ENCODE measurements at regions not wholly inside any gene's neighbourhood (a gene's known extent, or its start where the extent isn't known, plus 50 kb on each side); places are given as distances from the start of the nearest gene placed in this dataset.

DNA sequence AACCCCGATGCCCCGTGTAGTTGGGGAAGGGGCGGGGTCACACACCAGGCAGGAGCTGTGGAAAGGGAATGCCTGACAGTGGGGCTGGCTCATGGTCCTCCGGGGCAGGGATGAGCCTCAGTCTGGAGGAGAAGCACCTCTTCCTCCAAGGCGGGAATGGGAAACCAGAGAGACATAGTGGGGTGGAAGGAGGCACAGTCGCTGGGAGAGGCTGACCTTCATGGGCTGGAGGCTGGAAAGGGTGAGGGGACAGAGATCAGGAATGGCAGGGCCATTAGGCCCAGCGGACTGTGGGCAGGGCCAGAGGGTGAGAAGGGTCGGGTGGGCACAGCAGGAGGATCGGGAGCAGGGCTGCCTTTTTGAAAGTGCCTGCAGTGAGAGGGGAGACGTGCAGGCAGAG, 65.8 kb upstream of the LINGO1 start:
- DNase-seq: no peak

DNA sequence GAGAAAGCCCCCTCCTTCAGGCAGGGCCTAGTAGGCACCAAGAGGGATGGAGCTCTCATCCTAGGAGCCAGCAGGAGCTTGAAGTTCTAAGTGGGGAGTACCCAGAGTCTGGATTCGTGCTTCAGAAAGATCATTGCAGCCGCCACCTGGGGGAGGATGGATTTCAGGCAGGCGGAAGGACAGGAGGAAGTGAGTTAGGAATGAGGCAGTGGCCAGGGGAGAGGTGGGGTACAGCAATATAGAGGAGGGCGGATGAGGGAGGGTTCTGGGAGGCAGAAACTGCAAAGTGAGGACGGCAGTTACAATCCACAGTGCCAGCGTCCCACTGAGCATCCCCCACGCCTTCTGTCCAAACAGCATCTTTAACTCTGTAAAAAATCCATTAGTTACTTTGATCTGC, 65.2 kb upstream of the LINGO1 start:
- no peak for DNase-seq

DNA sequence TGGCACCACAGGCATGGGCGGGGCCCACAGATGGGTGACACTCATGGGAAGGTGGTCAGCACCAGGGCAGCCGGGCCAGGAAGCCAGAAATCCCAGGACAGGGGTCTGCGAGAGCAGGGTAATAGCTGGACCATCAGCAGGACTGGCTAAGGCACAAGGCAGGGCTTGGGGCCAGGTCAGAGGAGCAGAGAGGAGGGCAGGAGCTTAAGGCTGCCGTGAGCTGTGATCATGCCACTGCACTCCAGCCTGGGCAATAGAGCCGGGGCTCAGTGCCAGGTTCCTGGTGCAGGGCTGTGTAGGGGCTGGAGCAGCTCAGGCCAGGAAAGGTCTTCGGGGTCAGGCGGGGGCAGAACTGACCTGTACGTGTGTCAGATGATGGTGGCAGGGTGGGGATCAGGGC, 64.2 kb upstream of the LINGO1 start:
- DNase-seq: no peak

DNA sequence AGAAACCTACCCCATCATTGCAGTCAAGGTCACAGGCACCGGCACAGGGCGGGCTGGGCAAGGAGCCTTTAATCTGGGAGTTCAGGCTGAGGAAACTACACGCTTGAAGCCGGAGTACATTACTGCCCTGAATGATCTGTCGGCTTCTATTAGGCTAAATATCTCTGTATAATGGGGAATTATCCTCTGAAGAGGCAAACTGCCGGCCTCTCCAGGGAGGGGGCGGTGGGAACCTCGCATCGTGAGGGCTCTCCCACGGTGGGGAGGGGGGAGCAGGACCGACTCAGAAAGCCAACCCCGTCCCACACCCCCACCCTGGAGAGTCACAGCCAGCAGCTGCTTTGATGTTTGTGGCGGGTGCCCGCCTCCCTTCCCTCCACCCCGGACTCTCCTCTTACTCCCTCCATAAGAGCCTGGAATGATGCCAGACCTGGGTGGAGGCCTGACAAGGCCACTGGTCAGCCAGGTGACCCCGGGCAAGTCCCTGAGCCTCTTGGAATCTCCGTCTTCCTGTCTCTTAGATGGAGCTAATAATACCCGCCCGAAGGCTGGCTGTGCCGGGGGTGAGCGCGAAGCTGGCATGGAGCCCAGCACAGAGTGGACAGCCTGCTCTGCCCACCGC, 63.4 kb upstream of the LINGO1 start:
- DNase-seq: peak; percentile 67

DNA sequence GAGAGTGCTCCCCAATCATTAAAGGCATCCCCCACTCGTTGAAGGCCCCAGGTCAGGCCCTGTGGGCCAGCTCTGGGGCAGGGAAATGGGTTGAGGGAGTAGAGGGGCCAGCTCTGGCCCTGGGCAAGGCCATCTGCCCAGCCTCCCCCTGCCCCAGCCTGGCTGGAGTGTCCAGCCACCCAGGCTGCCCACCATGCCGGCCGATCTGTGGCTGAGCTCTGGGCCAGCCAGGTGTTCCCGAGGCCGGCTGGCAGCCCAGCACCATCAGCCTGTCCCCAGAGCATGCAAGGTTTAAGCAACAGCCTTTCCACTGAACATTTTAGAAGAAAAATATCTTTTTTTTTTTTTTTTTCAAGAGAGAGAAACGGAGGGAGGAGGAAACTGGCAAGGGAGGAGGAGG, 62.8 kb upstream of the LINGO1 start:
- DNase-seq: no peak

DNA sequence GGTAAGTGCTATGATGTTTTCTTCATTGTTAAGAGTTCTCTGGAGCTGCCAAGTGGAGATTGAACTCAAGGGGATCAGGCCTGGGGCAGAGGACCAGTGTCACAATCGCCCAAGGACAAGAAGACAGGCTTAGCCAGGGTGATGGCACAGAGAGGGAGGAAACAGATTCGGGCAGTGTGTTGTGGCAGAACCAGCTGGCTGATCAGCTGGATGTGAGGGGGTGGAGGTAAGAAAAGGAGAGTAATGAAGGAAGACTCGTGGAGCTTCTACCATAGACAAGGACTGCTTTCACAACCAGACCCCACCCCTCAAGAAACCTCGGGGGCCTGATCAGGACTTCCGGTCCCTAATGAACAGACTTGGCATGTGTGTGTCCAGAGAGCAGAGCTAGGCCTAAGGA, 60.9 kb upstream of the LINGO1 start:
- DNase-seq: no peak

DNA sequence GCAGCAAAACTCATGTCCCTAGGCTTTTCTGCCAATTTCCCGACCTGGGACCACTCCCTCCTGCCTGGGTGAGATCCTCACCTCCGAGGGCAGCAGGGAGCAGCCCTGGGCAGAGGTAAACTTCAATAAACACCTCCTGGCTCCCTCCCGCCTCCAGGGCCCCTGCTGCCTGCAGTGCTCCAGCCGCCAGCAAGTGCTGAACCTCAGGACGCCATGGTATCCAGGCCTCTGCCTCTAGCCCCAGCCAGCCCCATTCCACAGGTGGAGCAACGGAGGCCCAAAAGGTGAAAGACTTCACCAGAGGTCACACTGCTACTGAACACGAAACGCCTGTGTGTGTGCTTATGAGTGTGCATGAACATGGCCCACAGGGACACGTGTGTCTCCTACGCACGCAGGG, 59.9 kb upstream of the LINGO1 start:
- DNase-seq: no peak

DNA sequence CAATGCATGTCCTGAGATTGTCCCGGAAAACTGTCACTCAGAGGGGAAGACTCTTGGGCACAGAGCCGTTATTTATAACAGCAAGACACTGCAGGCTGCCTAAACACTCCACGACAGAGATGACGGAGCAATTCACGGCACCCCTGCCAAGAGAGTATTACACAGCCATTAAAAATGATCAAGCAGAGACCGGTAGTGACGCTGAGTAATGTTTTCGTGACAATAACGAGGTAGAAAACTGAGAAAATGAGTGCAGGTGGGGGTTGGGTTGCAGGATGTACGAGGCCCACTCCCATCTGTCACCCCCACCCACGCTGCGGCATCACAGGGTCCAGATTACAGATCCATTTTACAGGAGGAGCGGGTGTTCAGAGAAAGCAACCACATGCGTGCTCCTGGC, 58.9 kb upstream of the LINGO1 start:
- no peak for DNase-seq

DNA sequence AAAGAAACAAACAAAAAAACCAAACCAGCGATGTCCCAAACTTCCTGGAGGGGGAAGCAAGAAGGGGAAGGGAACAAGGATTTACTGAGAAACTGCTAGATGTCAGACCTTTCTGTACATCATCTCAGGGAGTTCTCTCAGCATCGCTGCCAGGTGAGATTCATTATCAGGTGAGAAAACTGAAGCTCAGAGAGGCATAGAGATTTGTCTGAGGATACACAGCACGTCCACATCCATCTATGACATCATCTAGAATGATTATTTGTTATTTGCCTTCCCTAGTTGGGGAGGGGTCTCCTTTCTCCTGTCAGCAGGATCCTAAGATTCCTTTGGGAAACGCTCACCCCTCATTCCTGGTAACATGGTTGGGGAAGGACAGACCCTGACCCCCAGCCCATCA, 57.1 kb upstream of the LINGO1 start:
- no peak for DNase-seq

DNA sequence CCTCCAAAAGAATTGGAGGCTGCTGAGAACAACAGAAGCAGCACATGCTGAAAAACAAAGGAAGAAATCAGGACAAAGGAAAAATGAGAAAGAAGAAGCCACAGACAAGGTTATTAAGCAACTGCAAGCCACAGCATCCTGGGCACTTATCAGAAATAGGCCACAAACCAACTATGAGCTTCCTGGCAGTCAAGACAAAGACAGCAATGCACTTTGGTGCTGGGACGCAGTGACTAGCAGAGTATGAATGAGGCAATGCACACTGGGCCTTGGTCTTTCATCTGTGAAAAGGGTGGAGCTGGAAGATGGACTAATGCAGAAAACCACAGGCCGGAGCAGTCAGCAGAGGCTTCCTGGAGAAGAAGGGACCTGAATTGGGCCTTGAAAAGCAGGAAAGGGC, 56.0 kb upstream of the LINGO1 start:
- DNase-seq: no peak

DNA sequence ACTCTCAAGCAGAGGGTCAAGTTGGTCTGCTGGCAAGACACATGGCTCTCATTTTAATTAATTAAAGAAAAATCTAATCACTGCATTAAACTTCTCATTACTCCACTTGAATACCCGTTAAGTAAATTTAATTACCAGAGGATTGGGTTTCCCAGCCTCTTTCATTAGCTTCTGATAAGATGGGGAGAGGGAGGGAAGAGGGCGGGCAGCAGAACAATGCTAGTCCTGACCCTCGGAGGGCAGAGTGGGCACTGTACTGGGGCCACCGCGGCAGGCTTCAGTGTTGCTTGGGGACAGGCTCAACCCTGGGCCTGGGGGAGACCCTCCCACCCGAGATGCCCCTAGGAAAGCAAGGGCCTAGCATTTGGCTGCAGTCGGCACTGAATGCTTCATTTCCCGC, 55.6 kb upstream of the LINGO1 start:
- peak; percentile 62 for DNase-seq

DNA sequence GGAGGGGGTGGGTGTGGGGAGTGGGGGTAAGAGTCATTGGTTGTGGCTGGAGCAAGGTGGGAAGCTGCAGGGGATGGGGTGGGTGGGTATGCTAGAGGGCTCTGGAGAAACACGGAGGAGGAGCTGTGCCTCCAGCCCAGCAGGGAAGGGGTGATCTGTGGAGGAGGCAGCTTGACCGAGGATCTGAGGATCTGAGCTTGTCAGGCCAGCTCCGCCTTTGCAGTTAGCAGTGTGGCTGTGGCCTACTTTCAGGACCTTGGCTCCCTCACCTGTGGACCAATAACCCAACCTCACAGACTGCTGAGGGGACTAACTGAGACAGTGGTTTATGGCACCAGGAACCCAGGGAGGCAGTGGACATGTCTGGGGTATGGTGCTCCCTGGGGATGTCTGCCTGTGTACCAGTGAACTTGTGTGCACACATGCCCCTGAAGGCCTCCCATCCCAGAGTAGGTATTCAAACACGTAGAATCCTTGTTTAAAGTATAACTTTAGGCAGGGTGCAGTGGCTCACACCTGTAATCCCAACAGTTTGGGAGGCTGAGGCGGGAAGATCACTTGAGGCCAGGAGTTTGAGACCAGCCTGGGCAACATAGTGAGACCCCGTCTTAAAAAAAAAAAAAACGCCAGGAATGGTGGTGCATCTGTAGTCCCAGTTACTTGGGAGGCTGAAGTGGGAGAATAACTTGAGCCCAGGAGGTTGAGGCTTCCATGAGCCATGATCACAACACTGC, 52.5 kb upstream of the LINGO1 start:
- no peak for DNase-seq

DNA sequence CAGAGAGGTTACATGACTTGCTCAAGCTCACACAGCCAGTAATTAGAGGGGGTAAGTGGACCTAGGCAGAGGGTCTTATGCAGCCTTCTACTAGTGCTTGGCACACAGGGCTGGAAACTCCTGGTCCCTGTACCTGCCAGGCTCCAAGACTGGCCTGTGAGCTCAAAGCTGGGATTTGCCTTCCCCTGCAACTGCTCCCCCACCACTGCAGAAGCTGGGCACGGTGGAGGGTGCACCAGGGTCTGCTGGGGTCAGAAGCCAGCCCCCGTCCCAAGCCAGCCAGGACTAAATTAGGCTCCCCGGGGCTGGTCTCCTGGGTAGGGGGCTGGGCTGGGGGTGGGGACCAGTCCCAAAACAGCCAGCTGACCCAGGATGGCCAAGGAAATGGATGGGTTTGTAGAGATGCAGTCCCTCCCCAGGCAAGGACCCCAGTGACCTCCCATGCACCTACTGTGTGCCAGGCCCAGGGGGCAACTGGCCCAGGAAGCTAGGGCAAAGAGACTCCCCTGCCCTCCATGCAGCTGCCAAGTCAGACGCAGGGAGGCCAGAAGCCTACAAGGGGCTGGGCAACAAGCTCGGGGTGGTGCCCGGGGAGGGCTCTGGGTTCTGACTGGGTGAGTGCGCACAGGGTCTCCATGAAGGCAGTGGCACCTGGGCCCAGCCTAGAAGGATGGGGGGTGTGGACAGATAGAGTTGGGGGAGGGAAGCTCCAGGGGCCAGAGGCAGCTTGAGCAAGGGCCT, 51.8 kb upstream of the LINGO1 start:
- DNase-seq: no peak

DNA sequence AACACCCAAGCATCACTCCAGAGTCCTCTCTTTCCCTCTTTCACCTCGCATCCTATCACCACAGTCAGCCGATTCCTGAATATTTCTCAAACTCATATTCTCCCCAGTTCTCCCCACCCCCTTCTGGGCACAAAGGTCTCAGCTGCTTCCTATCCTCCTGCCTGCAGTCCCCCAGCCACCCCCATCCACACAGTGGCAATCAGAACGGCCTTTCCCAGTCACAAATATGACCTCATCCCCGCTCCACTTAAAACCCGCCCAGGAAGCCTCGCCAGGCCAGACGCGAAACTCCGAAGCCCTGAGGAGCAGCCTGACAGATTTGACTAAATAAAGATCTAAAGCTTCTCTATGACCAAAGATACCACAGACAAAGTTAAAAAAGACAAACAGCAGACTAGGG, 49.9 kb upstream of the LINGO1 start:
- no peak for DNase-seq

Measured in retina (tissue), 1 donor.